Activated CD8-positive, alpha-beta memory T cell treated with anti-CD3 and anti-CD28 coated beads, Interleukin-2, amount 50 U/mL, for 1 hour (primary cell): ENCODE measurements at regions not wholly inside any gene's neighbourhood (a gene's known extent, or its start where the extent isn't known, plus 50 kb on each side); places are given as distances from the start of the nearest gene placed in this dataset.

Source experiments
- DNase-seq: peaks from one replicate; pipeline ENCODE4 v3.0.0-alpha.2; 2020; ENCODE audit errors: extremely low read depth

GRCh38 chr10:28060031-28060607 is 61.2 kb upstream of the ODAD2 start:
- DNase-seq = no peak

- DNase-seq = no peak
Observed at GRCh38 chr10:28058746-28059145, 59.9 kb upstream of the ODAD2 start.

GRCh38 chr10:28054228-28054860 is 55.5 kb upstream of the ODAD2 start:
- no peak for DNase-seq

GRCh38 chr10:28049286-28049685 is 50.4 kb upstream of the ODAD2 start:
- DNase-seq = no peak
